Suprapubic skin (tissue), 4 donors: ENCODE measurements at regions not wholly inside any gene's neighbourhood (a gene's known extent, or its start where the extent isn't known, plus 50 kb on each side); places are given as distances from the start of the nearest gene placed in this dataset.

Experiments
- POLR2A ChIP-seq, 2 donors: fragments of 450-650 bp; IDR thresholded peaks; one replicate each; pipeline ENCODE4 v1.6.1; 2017; ENCODE audit warnings: antibody characterized with exemption in 2 of 2, mild to moderate bottlenecking in 2 of 2, moderate library complexity in 2 of 2
- POLR2AphosphoS5 ChIP-seq, 3 donors: sonication (generic); formaldehyde crosslinking; IDR thresholded peaks; one replicate each; pipeline ENCODE4 v1.6.1; 2017; ENCODE audit warnings: antibody characterized with exemption in 3 of 3
- TF ChIP-seq, protein P1 (sequence below), 2 donors: fragments of 200-600 bp in 1 of 2; fragments of 450-650 bp in 1 of 2; sonication (generic) in 1 of 2; IDR thresholded peaks; one replicate each; pipeline ENCODE4 v1.5.1; 2016 to 2019; ENCODE audit warnings: antibody characterized with exemption in 2 of 2, mild to moderate bottlenecking in 1 of 2, moderate library complexity in 1 of 2

DNA sequence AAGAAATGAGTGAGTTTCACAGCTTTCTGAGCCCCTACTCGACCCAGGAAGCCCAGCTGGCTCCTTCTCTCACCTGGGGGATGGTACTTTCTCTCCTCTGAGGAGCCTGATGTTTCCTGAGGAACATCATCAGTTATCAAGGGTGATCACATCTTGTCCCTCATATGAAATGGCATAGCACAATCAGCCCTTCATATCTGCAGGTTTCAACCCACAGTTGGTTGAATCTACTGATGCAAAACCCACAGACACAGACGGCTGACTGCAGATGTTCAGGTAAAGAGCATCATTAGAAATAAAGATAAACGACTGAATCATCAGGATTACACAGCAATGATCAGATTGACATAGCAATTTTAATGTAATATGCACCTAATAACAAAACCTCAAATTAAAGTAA is 93.6 kb upstream of the OSTN start:
- no peak for TF ChIP-seq POLR2AphosphoS5 (IDR thresholded peaks at IDR 0.05)
- TF ChIP-seq, protein P1, sequence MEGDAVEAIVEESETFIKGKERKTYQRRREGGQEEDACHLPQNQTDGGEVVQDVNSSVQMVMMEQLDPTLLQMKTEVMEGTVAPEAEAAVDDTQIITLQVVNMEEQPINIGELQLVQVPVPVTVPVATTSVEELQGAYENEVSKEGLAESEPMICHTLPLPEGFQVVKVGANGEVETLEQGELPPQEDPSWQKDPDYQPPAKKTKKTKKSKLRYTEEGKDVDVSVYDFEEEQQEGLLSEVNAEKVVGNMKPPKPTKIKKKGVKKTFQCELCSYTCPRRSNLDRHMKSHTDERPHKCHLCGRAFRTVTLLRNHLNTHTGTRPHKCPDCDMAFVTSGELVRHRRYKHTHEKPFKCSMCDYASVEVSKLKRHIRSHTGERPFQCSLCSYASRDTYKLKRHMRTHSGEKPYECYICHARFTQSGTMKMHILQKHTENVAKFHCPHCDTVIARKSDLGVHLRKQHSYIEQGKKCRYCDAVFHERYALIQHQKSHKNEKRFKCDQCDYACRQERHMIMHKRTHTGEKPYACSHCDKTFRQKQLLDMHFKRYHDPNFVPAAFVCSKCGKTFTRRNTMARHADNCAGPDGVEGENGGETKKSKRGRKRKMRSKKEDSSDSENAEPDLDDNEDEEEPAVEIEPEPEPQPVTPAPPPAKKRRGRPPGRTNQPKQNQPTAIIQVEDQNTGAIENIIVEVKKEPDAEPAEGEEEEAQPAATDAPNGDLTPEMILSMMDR (IDR thresholded peaks at IDR 0.05) = no peak
- no peak for TF ChIP-seq POLR2A (IDR thresholded peaks at IDR 0.05)
